HG02885 (cell line): ENCODE measurements at regions not wholly inside any gene's neighbourhood (a gene's known extent, or its start where the extent isn't known, plus 50 kb on each side); places are given as distances from the start of the nearest gene placed in this dataset.
"Not testable (repeated sequence)": the region's sequence is repeated elsewhere in the genome, so short reads cannot be mapped to it uniquely, and the experiment has no call there.

ENCODE experiments used
- ATAC-seq: cut with Tn5 transposase; IDR thresholded peaks from one replicate; pipeline ENCODE4 v1.9.1; 2021; ENCODE audit warnings: mild to moderate bottlenecking; ENCODE audit not compliant: unreplicated experiment, poor library complexity

- ATAC-seq = no peak
These were observed 68.3 kb downstream of the DYRK2 start for GRCh38 chr12:67716817-67717216.

DNA sequence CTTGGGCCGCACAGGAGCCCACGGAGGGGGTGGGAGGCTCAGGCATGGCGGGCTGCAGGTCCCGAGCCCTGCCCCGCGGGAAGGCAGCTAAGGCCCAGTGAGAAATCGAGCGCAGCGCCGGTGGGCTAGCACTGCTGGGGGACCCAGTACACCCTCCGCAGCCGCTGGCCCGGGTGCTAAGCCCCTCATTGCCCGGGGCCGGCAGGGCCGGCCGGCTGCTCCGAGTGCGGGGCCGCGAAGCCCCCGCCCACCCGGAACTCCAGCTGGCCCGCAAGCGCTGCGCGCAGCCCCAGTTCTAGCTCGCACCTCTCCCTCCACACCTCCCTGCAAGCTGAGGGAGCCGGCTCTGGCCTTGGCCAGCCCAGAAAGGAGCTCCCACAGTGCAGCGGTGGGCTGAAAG lies 70.8 kb downstream of the DYRK2 start:
- not testable (repeated sequence) for ATAC-seq

DNA sequence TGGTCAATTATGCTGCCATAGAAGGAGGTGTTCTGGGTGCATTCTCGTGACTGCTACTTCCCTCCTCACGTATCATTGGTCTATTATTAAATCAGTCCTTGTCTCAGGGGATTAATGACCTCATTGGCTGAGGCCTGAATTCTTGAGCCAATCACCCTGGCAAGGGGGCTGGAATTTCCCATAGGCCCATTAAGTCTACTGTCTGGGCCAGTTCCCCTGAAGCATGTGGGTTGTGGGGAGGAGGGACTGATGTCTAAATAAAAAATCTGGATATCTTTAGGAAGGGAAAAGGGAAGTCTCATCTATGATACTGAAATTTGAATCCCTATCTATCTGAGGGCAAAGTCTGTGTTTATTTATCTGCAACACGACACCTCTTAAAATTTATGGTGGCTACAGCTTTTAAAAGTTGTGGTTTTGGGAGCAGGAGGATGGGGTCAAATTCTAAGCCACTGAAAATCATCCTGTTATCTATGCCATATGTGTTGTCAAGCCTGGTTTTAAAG lies 71.9 kb downstream of the DYRK2 start:
- ATAC-seq = no peak

DNA sequence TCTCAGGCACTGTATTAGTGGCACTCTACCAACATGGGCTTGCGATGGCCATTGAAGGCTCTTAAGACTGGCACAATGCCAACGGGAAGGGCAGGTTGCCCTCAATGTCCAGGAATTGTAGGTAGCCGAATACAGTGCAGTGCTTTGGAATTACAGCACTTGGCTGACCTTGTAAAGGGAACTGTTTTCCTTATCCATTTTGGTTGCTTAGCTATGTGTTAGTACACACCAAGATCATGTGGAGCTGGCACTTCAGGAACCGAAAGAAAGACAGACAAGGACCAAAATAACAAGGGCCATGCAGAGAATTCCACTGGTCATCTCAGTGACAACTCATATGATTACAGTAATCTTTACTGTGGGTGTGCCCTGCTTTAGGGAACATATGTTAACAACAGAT lies 72.7 kb downstream of the DYRK2 start:
- no peak for ATAC-seq

GRCh38 chr12:67722296-67722695 lies 73.8 kb downstream of the DYRK2 start:
- no peak for ATAC-seq

DNA sequence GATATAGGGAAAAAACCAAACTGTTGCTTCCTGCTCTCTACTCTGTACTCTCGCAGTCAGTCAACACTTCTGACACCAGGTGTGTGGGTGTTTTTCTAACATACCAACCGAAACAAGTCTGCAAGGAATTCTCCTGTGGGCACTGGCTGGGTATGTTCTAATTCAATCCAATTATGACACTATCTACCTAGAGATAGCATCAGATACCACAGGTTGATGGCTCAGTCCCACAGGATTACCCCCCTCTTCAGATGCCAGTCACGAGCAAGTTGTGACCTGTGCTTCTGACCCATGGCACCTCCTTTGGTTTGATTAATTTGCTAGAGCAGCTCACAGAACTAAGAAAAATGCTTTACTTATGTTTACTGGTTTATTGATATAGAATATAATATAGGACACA lies 78.3 kb downstream of the DYRK2 start:
- ATAC-seq = no peak

DNA sequence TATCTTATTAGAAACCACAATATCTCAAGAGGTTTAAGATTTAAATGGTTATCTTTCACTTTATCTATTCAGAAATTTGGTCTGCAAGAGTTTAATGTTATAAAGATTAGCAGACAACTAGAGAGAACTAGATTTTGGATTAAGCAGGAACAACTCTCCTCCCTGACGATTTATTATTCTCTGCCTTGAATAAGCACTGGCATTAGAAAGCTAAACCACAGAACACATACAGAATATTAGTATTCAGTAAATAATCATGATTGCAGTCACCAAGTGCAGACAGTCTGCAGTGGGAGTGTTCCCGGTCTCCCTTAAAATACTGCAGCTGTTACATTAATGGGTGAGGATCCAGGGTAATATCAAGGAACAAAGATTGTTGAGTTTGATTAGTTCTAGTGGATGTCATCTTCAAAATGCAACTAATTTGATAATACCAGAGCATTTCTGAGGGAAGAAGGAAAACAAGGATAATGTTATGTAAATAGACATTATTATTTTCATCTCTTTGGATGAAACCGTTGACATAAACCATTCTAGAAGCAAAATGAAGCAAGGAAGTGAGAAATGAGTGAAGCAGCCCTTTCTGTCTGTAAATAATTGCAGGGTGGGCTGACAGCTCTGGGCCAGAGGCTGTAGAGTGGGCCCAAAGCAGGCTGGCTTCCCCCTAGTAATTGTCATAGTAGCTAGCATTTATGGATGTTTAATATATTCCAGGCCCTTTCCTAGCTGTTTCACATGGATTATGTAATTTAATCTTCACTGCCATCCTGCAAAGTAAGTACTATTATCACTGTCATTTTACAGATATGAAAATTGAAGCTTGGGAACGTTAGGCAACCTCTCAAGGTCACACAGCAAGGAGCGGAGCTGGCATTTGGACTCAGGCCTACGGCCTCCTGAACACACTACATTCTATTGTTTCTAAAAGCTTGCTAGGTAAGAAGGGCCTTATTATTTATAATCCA lies 79.4 kb downstream of the DYRK2 start:
- no peak for ATAC-seq

DNA sequence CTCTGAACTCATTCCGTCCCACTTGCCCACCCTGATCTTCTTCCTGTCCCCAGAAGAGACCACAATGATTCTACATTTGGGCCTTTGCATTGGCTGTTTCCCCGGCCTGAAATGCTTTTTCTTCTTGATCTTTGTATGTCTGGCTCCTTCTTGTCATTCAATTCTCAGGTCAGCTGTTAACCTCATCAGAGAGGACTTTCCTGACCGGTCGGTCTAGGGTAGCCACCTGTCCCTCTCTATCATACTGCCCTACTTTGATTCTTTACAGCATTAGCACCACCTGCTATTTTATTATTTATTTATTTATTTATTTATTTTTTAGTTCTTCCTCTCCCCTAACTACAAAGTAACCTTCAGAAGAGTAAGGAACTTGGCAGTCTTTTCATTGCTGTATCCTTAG lies 84.3 kb downstream of the DYRK2 start:
- no peak for ATAC-seq

DNA sequence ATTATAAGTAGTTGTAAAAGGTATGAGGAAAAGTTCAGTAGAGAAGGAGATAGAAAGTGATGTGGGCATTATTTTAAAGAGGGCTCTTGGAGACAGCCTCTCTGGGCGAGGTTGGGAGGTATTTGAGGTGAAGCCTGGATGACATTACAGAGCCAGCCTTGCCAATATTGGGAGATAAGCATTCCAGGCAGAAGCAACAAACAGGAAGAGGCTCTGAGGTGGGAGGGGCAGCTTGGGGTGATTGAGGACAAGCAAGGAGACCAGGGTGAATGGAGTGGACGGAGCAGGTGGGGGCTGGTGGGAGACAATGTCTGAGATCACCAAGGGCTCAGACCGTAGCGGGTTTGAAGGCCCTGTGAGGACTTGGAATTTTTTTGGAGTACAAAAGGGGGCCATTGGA lies 87.3 kb downstream of the DYRK2 start:
- no peak for ATAC-seq

DNA sequence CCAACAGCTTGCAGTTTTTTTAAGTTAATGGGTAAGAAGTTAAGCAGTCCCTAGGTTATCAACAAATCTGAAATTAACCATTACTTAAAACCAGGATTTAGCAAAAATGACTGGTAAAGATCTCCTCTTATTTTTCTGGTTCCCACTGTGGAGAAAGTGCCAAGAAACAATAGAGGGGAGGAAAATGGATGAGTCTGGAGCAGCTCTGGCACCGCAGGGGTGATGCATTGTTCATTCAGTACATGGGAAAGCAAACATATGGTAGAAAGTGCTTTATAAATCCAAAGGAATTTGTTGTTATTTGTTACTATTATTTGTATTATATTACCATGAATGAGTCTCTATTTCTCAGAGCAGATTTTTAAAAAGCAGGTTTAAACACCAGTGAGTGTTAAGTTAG lies 92.2 kb downstream of the DYRK2 start:
- no peak for ATAC-seq

DNA sequence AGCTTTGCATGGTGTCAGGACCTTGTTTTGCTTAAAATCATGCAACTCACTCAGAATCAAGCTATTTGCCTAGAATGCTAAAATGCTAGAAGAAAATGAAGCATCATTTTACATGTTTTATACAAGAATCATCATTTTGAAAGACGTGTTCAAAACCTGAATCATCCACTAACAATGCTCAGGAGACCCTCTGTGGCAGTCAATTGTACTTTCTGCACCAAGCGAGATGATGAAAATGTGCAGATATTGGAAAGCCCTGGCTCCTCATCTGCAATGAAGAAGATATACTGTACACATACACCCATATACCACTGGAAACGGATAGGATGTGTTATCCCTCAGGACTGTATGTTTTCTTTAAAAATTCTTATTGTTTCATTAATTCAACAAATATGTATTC lies 92.7 kb downstream of the DYRK2 start:
- ATAC-seq = no peak

GRCh38 chr12:67742461-67742860 lies 93.9 kb downstream of the DYRK2 start:
- no peak for ATAC-seq

DNA sequence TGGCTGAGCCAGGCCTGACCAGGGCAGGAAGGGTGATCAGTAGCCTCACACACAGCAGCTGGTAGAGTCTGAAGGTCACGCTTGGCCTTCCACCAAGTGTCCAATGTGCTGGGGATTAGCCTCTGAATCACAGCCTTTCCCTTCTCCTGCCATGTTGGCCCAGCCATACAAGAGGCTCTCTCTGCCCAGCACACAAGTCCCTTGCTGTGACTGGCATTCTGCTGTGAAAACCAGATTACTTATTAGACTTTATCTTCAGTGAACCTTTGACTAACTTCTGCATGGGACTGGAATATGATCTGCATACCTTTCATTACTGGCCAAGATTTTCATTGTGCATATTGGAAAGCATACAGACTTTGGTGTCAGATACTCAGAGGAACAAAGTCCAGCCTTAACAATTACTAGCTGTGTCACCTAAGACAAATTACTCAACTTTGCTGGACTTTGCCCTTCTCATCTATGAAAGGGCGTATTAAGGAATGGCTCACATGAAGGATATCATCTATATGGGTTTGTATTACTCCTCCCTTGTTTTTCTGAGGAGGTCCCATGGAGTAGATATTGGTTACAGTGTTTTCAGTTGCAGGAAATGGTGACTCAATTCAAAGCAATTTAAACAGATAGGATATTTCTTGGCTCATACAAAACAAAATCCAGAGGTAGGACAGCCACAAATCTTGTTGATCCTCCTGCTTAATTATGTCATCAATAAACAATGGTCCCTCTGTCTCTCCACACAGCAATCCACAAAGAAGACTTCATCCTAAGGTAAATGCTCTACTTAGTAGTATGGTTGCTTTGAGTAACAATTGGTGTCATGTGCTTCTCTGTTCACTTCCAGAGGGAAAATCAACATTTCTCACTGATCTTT lies 99.6 kb downstream of the DYRK2 start:
- no peak for ATAC-seq

- no peak for ATAC-seq
These were observed 100.1 kb downstream of the DYRK2 start for GRCh38 chr12:67748743-67749040.

- ATAC-seq = no peak
These were observed 102.1 kb downstream of the DYRK2 start for GRCh38 chr12:67750513-67751183.

- no peak for ATAC-seq
These were observed 102.9 kb downstream of the DYRK2 start for GRCh38 chr12:67751381-67751928.

- ATAC-seq = no peak
These were observed 103.7 kb downstream of the DYRK2 start for GRCh38 chr12:67752226-67752732.

DNA sequence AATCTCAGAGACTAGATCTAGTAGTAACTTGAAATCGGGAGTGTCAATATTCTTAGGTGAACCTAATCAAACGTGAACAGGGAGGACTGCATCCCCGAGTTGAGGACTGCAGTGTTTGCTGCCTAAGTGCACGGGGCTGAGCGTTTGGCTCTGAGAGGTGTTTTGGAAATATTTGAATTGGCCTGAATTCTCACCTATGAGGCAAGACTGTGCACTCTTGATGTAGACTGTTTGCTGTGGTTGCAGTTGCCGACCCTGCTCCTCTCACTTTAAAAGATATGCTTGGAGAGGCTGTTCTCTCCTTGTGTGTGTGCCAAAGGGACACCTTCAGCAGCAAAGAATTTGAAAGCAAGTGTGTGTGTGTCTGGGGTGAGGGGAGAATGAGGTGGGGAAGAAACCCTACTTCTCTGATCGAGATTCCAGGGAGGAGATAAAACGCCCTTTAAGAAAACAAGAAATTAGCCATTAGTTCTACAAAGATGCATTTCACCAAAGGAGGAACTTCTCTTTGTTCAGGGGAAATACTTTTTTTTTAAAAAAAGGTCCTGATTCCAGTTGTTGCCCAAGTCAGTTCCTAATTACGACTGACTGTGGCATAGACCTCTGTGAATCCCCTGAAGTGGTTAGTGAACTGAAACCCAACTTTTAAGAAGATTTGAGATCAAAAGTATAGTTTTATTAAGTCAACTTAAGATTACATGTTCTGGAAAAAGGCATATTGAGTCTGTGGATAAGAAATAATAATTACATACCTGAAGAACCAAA lies 106.6 kb downstream of the DYRK2 start:
- ATAC-seq = no peak

DNA sequence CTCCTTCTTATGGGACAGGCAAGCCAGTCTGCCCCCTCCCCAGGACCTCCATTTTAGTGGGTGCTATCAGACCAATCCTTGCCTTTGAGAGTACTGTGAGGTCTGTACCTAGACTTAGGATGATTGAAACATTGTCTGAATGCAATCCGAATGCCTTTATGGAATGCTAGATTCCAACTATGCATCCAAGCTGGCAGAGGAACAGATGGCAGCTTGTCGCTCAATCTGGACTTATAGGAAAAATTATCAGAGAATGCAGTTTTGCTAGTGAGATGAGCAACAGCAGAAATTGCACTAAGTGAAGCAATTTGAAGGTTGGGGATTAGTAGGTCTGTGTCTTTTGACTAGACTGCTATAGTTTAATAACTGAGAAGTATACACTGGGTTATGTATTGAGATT lies 109.1 kb downstream of the DYRK2 start:
- no peak for ATAC-seq
